ENCODE measurements at regions not wholly inside any gene's neighbourhood (a gene's known extent, or its start where the extent isn't known, plus 50 kb on each side); places are given as distances from the start of the nearest gene placed in this dataset.

- TF ChIP-seq FOXP2 (optimal IDR thresholded peaks at IDR 0.05; ENCODE audit: borderline replicate concordance, extremely low read depth, extremely low read length, insufficient read depth) (no peak), SIN3A (IDR thresholded peaks at IDR 0.05; ENCODE audit: borderline replicate concordance, insufficient read depth, low read length) (no peak), POLR2AphosphoS5 (IDR thresholded peaks at IDR 0.05; ENCODE audit: low read depth, low read length) (no peak)
- TF ChIP-seq, protein P1, sequence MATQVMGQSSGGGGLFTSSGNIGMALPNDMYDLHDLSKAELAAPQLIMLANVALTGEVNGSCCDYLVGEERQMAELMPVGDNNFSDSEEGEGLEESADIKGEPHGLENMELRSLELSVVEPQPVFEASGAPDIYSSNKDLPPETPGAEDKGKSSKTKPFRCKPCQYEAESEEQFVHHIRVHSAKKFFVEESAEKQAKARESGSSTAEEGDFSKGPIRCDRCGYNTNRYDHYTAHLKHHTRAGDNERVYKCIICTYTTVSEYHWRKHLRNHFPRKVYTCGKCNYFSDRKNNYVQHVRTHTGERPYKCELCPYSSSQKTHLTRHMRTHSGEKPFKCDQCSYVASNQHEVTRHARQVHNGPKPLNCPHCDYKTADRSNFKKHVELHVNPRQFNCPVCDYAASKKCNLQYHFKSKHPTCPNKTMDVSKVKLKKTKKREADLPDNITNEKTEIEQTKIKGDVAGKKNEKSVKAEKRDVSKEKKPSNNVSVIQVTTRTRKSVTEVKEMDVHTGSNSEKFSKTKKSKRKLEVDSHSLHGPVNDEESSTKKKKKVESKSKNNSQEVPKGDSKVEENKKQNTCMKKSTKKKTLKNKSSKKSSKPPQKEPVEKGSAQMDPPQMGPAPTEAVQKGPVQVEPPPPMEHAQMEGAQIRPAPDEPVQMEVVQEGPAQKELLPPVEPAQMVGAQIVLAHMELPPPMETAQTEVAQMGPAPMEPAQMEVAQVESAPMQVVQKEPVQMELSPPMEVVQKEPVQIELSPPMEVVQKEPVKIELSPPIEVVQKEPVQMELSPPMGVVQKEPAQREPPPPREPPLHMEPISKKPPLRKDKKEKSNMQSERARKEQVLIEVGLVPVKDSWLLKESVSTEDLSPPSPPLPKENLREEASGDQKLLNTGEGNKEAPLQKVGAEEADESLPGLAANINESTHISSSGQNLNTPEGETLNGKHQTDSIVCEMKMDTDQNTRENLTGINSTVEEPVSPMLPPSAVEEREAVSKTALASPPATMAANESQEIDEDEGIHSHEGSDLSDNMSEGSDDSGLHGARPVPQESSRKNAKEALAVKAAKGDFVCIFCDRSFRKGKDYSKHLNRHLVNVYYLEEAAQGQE (IDR thresholded peaks at IDR 0.05; ENCODE audit: insufficient read depth in 1 of 2, low read depth in 2 of 2, low read length in 2 of 2) = no peak
Observed at GRCh38 chr5:145166110-145166509, 669.0 kb downstream of the PRELID2 start.

- no peak for TF ChIP-seq FOXP2 (optimal IDR thresholded peaks at IDR 0.05; ENCODE audit: borderline replicate concordance, extremely low read depth, extremely low read length, insufficient read depth)
- TF ChIP-seq TAF1 (IDR thresholded peaks at IDR 0.05; ENCODE audit: borderline replicate concordance, insufficient read depth, low read length) = no peak
- TF ChIP-seq, protein P1 (IDR thresholded peaks at IDR 0.05; ENCODE audit: insufficient read depth in 1 of 2, low read depth in 2 of 2, low read length in 2 of 2) = no peak
- TF ChIP-seq POLR2AphosphoS5 (IDR thresholded peaks at IDR 0.05; ENCODE audit: low read depth, low read length) = no peak
- no peak for TF ChIP-seq SIN3A (IDR thresholded peaks at IDR 0.05; ENCODE audit: borderline replicate concordance, insufficient read depth, low read length)
Observed at GRCh38 chr5:145163876-145164275, 671.3 kb downstream of the PRELID2 start.

GRCh38 chr5:145162626-145163025 is 672.5 kb downstream of the PRELID2 start:
- TF ChIP-seq SIN3A (IDR thresholded peaks at IDR 0.05; ENCODE audit: borderline replicate concordance, insufficient read depth, low read length) (no peak), FOXP2 (optimal IDR thresholded peaks at IDR 0.05; ENCODE audit: borderline replicate concordance, extremely low read depth, extremely low read length, insufficient read depth) (no peak), TAF1 (IDR thresholded peaks at IDR 0.05; ENCODE audit: borderline replicate concordance, insufficient read depth, low read length) (no peak), POLR2AphosphoS5 (IDR thresholded peaks at IDR 0.05; ENCODE audit: low read depth, low read length) (no peak)
- TF ChIP-seq, protein P1 (IDR thresholded peaks at IDR 0.05; ENCODE audit: insufficient read depth in 1 of 2, low read depth in 2 of 2, low read length in 2 of 2) = no peak

DNA sequence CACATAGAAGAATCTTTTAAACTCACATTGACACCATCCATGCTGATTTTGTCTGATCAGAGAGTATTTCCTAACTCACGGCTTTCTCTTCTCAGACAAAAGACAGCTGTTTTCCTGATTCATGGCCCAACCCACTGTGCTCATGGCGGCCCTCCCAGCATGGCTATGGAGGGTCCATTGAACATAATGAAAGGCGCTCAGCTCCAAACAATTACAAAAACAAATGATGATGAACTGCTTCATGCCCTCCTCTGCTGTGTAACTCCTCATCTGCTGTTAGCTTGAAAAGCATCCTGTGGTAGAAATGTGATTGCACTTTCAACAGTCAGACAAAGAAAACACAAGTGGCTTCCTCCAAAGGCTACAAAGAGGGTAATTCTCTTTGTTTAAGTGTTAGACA is 673.8 kb downstream of the PRELID2 start:
- no peak for TF ChIP-seq SIN3A (IDR thresholded peaks at IDR 0.05; ENCODE audit: borderline replicate concordance, insufficient read depth, low read length)
- no peak for TF ChIP-seq POLR2AphosphoS5 (IDR thresholded peaks at IDR 0.05; ENCODE audit: low read depth, low read length)
- TF ChIP-seq, protein P1 (IDR thresholded peaks at IDR 0.05; ENCODE audit: insufficient read depth in 1 of 2, low read depth in 2 of 2, low read length in 2 of 2) = no peak
- TF ChIP-seq FOXP2 (optimal IDR thresholded peaks at IDR 0.05; ENCODE audit: borderline replicate concordance, extremely low read depth, extremely low read length, insufficient read depth) = no peak
- no peak for TF ChIP-seq TAF1 (IDR thresholded peaks at IDR 0.05; ENCODE audit: borderline replicate concordance, insufficient read depth, low read length)

DNA sequence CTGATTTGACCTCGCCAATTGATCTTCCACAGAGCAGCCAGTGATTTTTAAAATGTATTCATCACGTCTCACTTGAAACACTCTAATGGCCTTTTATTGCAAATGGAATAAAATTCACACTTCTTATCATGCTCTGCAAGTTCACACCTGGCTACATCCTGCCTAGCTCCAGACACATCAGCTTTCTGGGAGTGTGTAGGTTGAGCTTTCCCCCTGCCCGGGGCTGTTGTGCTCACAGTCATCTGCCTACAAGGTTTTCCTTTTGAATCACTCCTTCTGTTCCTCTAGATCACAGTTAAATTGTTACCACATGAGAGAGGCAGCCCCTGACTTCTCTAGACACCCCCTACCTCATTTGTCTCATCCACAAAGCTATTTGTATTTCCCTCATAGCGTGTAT is 674.5 kb downstream of the PRELID2 start:
- TF ChIP-seq FOXP2 (optimal IDR thresholded peaks at IDR 0.05; ENCODE audit: borderline replicate concordance, extremely low read depth, extremely low read length, insufficient read depth) (no peak), TAF1 (IDR thresholded peaks at IDR 0.05; ENCODE audit: borderline replicate concordance, insufficient read depth, low read length) (no peak), SIN3A (IDR thresholded peaks at IDR 0.05; ENCODE audit: borderline replicate concordance, insufficient read depth, low read length) (no peak), POLR2AphosphoS5 (IDR thresholded peaks at IDR 0.05; ENCODE audit: low read depth, low read length) (no peak)
- TF ChIP-seq, protein P1 (IDR thresholded peaks at IDR 0.05; ENCODE audit: insufficient read depth in 1 of 2, low read depth in 2 of 2, low read length in 2 of 2) = no peak
